CD14-positive monocyte (primary cell): ENCODE measurements at regions not wholly inside any gene's neighbourhood (a gene's known extent, or its start where the extent isn't known, plus 50 kb on each side); places are given as distances from the start of the nearest gene placed in this dataset.

Experiments
- DNase-seq, 3 donors: peaks; one replicate each; pipeline ENCODE4 v3.0.0-alpha.2; 2011 to 2022
- H2AFZ ChIP-seq: 2 replicates; pipeline ENCODE4 v1.6.0; 2012; ENCODE audit warnings: mild to moderate bottlenecking, low read depth, low read length, inconsistent platforms; ENCODE audit not compliant: insufficient read depth, poor library complexity, severe bottlenecking
- H3K27ac ChIP-seq, 2 donors: 1 replicate in 1 of 2; 2 replicates in 1 of 2; pipeline ENCODE4 v1.5.1; 2012 to 2013; ENCODE audit warnings: low read length in 2 of 2, control low read depth in 1 of 2, inconsistent platforms in 1 of 2, low read depth in 1 of 2, mild to moderate bottlenecking in 1 of 2
- H3K27me3 ChIP-seq, 2 donors: one replicate each; pipeline versions ENCODE4 v1.6.0 to v1.6.1; 2011 to 2013; ENCODE audit warnings: low read length in 2 of 2; ENCODE audit not compliant: control insufficient read depth in 2 of 2, insufficient read depth in 2 of 2
- H3K36me3 ChIP-seq, 2 donors: replicated peaks in 1 of 2; 1 replicate in 1 of 2; 2 replicates in 1 of 2; pipeline versions ENCODE4 v1.5.1 to v1.6.1; 2012 to 2013; ENCODE audit warnings: low read length in 2 of 2, control low read depth in 1 of 2, inconsistent platforms in 1 of 2, mild to moderate bottlenecking in 1 of 2; ENCODE audit not compliant: insufficient read depth in 2 of 2, control insufficient read depth in 1 of 2
- H3K4me1 ChIP-seq, 2 donors: 1 replicate in 1 of 2; 2 replicates in 1 of 2; pipeline versions ENCODE4 v1.5.1 to v1.6.1; 2012 to 2013; ENCODE audit warnings: low read length in 2 of 2, control low read depth in 1 of 2, inconsistent platforms in 1 of 2, mild to moderate bottlenecking in 1 of 2, moderate library complexity in 1 of 2; ENCODE audit not compliant: insufficient read depth in 2 of 2, control insufficient read depth in 1 of 2
- H3K4me2 ChIP-seq: replicated peaks from 2 replicates; pipeline ENCODE3; 2012; ENCODE audit warnings: low read length, moderate library complexity, mild to moderate bottlenecking; ENCODE audit not compliant: poor library complexity, severe bottlenecking; ENCODE audit errors: extremely low read depth
- H3K4me3 ChIP-seq, 3 experiments: fragments of 200-600 bp in 1 of 3; sonication (generic) in 1 of 3; replicated peaks in 1 of 3; 1 replicate in 2 of 3; 2 replicates in 1 of 3; pipeline ENCODE4 v1.5.1; 2011 to 2013; ENCODE audit warnings: low read length in 3 of 3, mild to moderate bottlenecking in 3 of 3, control low read depth in 2 of 3, low read depth in 2 of 3, inconsistent platforms in 1 of 3, moderate library complexity in 1 of 3
- H3K79me2 ChIP-seq: 2 replicates; pipeline ENCODE4 v1.6.0; 2012; ENCODE audit warnings: mild to moderate bottlenecking, control low read depth, inconsistent platforms, low read length, moderate library complexity; ENCODE audit not compliant: insufficient read depth
- H3K9ac ChIP-seq: 2 replicates; pipeline ENCODE4 v1.6.0; 2017; ENCODE audit warnings: low read length, mild to moderate bottlenecking; ENCODE audit not compliant: insufficient read depth, poor library complexity, severe bottlenecking
- H3K9me3 ChIP-seq, 2 donors: replicated peaks in 1 of 2; 1 replicate in 1 of 2; 2 replicates in 1 of 2; pipeline versions ENCODE4 v1.5.1 to v1.6.1; 2012 to 2013; ENCODE audit warnings: low read length in 2 of 2, control low read depth in 1 of 2; ENCODE audit not compliant: control insufficient read depth in 1 of 2, insufficient read depth in 1 of 2
- H4K20me1 ChIP-seq: 2 replicates; pipeline ENCODE4 v1.6.0; 2012; ENCODE audit warnings: mild to moderate bottlenecking, low read length, control low read depth, moderate library complexity; ENCODE audit not compliant: insufficient read depth
- H3K27ac Mint-ChIP-seq, 7 donors: one replicate each; pipeline ENCODE4 v1.8.0; 2020; ENCODE audit warnings: mild to moderate bottlenecking in 7 of 7, mixed read lengths in 7 of 7, moderate library complexity in 6 of 7, inconsistent platforms in 2 of 7
- H3K27me3 Mint-ChIP-seq, 3 donors: one replicate each; pipeline ENCODE4 v1.8.0; 2021 to 2022; ENCODE audit warnings: low read depth in 3 of 3, mild to moderate bottlenecking in 3 of 3, mixed read lengths in 3 of 3, moderate library complexity in 3 of 3, inconsistent platforms in 1 of 3
- H3K36me3 Mint-ChIP-seq, 2 donors: one replicate each; pipeline ENCODE4 v1.8.0; 2020; ENCODE audit warnings: mixed read lengths in 2 of 2, inconsistent platforms in 1 of 2, mild to moderate bottlenecking in 1 of 2
- H3K4me1 Mint-ChIP-seq: one replicate; pipeline ENCODE4 v1.8.0; 2020; ENCODE audit warnings: mild to moderate bottlenecking, mixed read lengths
- H3K4me3 Mint-ChIP-seq, 2 donors: one replicate each; pipeline ENCODE4 v1.8.0; 2020; ENCODE audit warnings: mild to moderate bottlenecking in 2 of 2, mixed read lengths in 2 of 2, moderate library complexity in 1 of 2
- H3K9me3 Mint-ChIP-seq, 7 donors: one replicate each; pipeline ENCODE4 v1.8.0; 2020 to 2022; ENCODE audit warnings: mixed read lengths in 7 of 7, mild to moderate bottlenecking in 6 of 7, moderate library complexity in 6 of 7, inconsistent platforms in 2 of 7
- CTCF ChIP-seq: fragments of 200-600 bp; IDR thresholded peaks from one replicate; pipeline ENCODE4 v1.8.0; 2022; ENCODE audit warnings: antibody characterized with exemption, mild to moderate bottlenecking
- WGBS: methylation state at CpG from one replicate; pipeline ENCODE4 v1.1.5; 2013; ENCODE audit warnings: missing lambda C conversion rate; ENCODE audit not compliant: insufficient coverage; 5-methylcytosine and 5-hydroxymethylcytosine counted together
- intact Hi-C, 2 donors: fragments of 100-400 bp; cut with micrococcal nuclease; formaldehyde crosslinking; loops; one replicate each; pipeline versions ENCODE4 v1.15.0 to v1.15.1; 2023

DNA sequence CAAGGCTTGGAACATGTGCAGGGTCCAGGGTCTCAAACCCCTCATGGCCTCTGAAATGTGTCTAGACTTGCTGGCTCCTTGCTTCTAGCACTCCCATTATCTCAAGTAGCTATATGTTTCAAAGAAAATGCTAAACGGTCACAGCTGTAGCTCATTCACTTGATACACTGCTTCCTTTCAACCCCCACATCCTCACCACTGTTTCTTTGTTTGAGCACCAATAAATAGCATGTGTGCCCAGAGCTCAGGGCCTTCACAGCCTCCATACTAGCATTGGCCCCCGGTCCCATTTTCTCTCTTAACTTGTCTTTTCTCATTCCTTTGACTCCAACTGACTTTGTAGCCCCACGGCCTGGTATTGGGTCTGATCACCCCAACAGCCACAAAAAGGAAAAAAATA lies 801.8 kb downstream of the STIM2 start:
- Histone ChIP-seq H4K20me1 (no peaks in the 10 kb centered on the region), H3K4me2 (no peak overlapping the region), H3K9ac (no peak overlapping the region), H3K4me1 (no peaks in the 10 kb centered on the region), H3K79me2 (no peaks in the 10 kb centered on the region), H2AFZ (no peak overlapping the region), H3K9me3 (no peaks in the 10 kb centered on the region), H3K27ac (no peak overlapping the region), H3K4me3 (no peak overlapping the region), H3K36me3 (no peaks in the 10 kb centered on the region), H3K27me3 (no peaks in the 10 kb centered on the region)
- intact Hi-C loops: no loop called here
- no peak overlapping the region for H3K4me3 Mint-ChIP-seq
- DNase-seq: no peak
- H3K27ac Mint-ChIP-seq: no peak overlapping the region
- peaks cover 0 to 2% (median 0%) of the 10 kb centered on the region in 7 donors for H3K9me3 Mint-ChIP-seq
- H3K36me3 Mint-ChIP-seq: no peaks in the 10 kb centered on the region
- H3K27me3 Mint-ChIP-seq: peaks cover 0 to 2% (median 1%) of the 10 kb centered on the region in 3 donors
- H3K4me1 Mint-ChIP-seq: no peaks in the 10 kb centered on the region
- WGBS: 46% methylated on average over 1 of the region's 3 CpGs
- TF ChIP-seq CTCF: no peak

GRCh38 chr4:27666943-27667342 lies 806.3 kb downstream of the STIM2 start:
- no peaks in the 10 kb centered on the region for H3K9me3 ChIP-seq
- no peak overlapping the region for H3K27ac Mint-ChIP-seq
- H3K9me3 Mint-ChIP-seq: peaks cover 0 to 2% (median 0%) of the 10 kb centered on the region in 7 donors
- no peaks in the 10 kb centered on the region for H3K27me3 ChIP-seq
- no peak overlapping the region for H3K4me3 Mint-ChIP-seq
- H3K36me3 ChIP-seq: no peaks in the 10 kb centered on the region
- H3K4me3 ChIP-seq: no peak overlapping the region
- no peaks in the 10 kb centered on the region for H3K79me2 ChIP-seq
- intact Hi-C loops: no loop called here
- H2AFZ ChIP-seq: no peak overlapping the region
- H3K27me3 Mint-ChIP-seq: peaks cover 0 to 3% (median 0%) of the 10 kb centered on the region in 3 donors
- no peak overlapping the region for H3K9ac ChIP-seq
- no peaks in the 10 kb centered on the region for H3K4me1 ChIP-seq
- H3K36me3 Mint-ChIP-seq: no peaks in the 10 kb centered on the region
- no peaks in the 10 kb centered on the region for H4K20me1 ChIP-seq
- no peak for TF ChIP-seq CTCF
- 78% methylated on average over 2 of the region's 3 CpGs for WGBS
- DNase-seq: no peak
- H3K4me1 Mint-ChIP-seq: no peaks in the 10 kb centered on the region
- H3K4me2 ChIP-seq: no peak overlapping the region
- H3K27ac ChIP-seq: no peak overlapping the region
